Glutamatergic neuron (in vitro differentiated cells): ENCODE measurements at regions not wholly inside any gene's neighbourhood (a gene's known extent, or its start where the extent isn't known, plus 50 kb on each side); places are given as distances from the start of the nearest gene placed in this dataset.
A peak's percentile ranks its signal among the peaks of the same experiment; 100 is the strongest.

Experiments
- DNase-seq: peaks from one replicate; pipeline ENCODE4 v3.0.0; 2022
- H3K27ac Mint-ChIP-seq: one replicate; pipeline ENCODE4 v1.8.0; 2020; ENCODE audit warnings: mild to moderate bottlenecking, mixed read lengths, inconsistent platforms; ENCODE audit not compliant: unreplicated experiment
- H3K27me3 Mint-ChIP-seq: one replicate; pipeline ENCODE4 v1.8.0; 2020; ENCODE audit warnings: mild to moderate bottlenecking, moderate library complexity, mixed read lengths, inconsistent platforms; ENCODE audit not compliant: unreplicated experiment
- H3K36me3 Mint-ChIP-seq: one replicate; pipeline ENCODE4 v1.8.0; 2020; ENCODE audit warnings: mild to moderate bottlenecking, mixed read lengths, inconsistent platforms; ENCODE audit not compliant: unreplicated experiment
- H3K4me1 Mint-ChIP-seq: one replicate; pipeline ENCODE4 v1.8.0; 2020; ENCODE audit warnings: mild to moderate bottlenecking, low read depth, mixed read lengths, inconsistent platforms; ENCODE audit not compliant: unreplicated experiment
- H3K4me3 Mint-ChIP-seq: one replicate; pipeline ENCODE4 v1.8.0; 2020; ENCODE audit warnings: mild to moderate bottlenecking, mixed read lengths, inconsistent platforms; ENCODE audit not compliant: unreplicated experiment
- H3K9me3 Mint-ChIP-seq: one replicate; pipeline ENCODE4 v1.8.0; 2020; ENCODE audit warnings: mild to moderate bottlenecking, moderate library complexity, mixed read lengths, inconsistent platforms; ENCODE audit not compliant: unreplicated experiment
- TF ChIP-seq, protein P1 (sequence below): fragments of 200-600 bp; sonication (generic); IDR thresholded peaks from one replicate; pipeline ENCODE4 v1.5.0; 2021; ENCODE audit not compliant: partially characterized antibody, unreplicated experiment

- H3K27ac Mint-ChIP-seq: peak overlapping the region; percentile 34
- DNase-seq: no peak
- peaks cover 3% of the 10 kb centered on the region for H3K4me1 Mint-ChIP-seq
- TF ChIP-seq, protein P1, sequence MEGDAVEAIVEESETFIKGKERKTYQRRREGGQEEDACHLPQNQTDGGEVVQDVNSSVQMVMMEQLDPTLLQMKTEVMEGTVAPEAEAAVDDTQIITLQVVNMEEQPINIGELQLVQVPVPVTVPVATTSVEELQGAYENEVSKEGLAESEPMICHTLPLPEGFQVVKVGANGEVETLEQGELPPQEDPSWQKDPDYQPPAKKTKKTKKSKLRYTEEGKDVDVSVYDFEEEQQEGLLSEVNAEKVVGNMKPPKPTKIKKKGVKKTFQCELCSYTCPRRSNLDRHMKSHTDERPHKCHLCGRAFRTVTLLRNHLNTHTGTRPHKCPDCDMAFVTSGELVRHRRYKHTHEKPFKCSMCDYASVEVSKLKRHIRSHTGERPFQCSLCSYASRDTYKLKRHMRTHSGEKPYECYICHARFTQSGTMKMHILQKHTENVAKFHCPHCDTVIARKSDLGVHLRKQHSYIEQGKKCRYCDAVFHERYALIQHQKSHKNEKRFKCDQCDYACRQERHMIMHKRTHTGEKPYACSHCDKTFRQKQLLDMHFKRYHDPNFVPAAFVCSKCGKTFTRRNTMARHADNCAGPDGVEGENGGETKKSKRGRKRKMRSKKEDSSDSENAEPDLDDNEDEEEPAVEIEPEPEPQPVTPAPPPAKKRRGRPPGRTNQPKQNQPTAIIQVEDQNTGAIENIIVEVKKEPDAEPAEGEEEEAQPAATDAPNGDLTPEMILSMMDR: no peak
- peaks cover 9% of the 10 kb centered on the region for H3K9me3 Mint-ChIP-seq
- H3K36me3 Mint-ChIP-seq: no peaks in the 10 kb centered on the region
- H3K4me3 Mint-ChIP-seq: no peak overlapping the region
- H3K27me3 Mint-ChIP-seq: peaks cover 9% of the 10 kb centered on the region
These were observed 58.4 kb upstream of the EPS8L3 start for GRCh38 chr1:109821831-109822745.

- TF ChIP-seq, protein P1: no peak
- H3K4me3 Mint-ChIP-seq: no peak overlapping the region
- peaks cover 9% of the 10 kb centered on the region for H3K9me3 Mint-ChIP-seq
- peaks cover 5% of the 10 kb centered on the region for H3K36me3 Mint-ChIP-seq
- DNase-seq: no peak
- H3K27me3 Mint-ChIP-seq: peaks cover 9% of the 10 kb centered on the region
- H3K4me1 Mint-ChIP-seq: peaks cover 3% of the 10 kb centered on the region
- no peak overlapping the region for H3K27ac Mint-ChIP-seq
These were observed 57.5 kb upstream of the EPS8L3 start for GRCh38 chr1:109821221-109821669.

GRCh38 chr1:109819906-109820305, 56.2 kb upstream of the EPS8L3 start:
- Mint-ChIP-seq H3K4me1 (peaks cover 5% of the 10 kb centered on the region), H3K4me3 (no peak overlapping the region), H3K27me3 (peaks cover 9% of the 10 kb centered on the region), H3K27ac (no peak overlapping the region), H3K9me3 (peaks cover 9% of the 10 kb centered on the region), H3K36me3 (peaks cover 9% of the 10 kb centered on the region)
- no peak for DNase-seq
- TF ChIP-seq, protein P1: no peak

DNA sequence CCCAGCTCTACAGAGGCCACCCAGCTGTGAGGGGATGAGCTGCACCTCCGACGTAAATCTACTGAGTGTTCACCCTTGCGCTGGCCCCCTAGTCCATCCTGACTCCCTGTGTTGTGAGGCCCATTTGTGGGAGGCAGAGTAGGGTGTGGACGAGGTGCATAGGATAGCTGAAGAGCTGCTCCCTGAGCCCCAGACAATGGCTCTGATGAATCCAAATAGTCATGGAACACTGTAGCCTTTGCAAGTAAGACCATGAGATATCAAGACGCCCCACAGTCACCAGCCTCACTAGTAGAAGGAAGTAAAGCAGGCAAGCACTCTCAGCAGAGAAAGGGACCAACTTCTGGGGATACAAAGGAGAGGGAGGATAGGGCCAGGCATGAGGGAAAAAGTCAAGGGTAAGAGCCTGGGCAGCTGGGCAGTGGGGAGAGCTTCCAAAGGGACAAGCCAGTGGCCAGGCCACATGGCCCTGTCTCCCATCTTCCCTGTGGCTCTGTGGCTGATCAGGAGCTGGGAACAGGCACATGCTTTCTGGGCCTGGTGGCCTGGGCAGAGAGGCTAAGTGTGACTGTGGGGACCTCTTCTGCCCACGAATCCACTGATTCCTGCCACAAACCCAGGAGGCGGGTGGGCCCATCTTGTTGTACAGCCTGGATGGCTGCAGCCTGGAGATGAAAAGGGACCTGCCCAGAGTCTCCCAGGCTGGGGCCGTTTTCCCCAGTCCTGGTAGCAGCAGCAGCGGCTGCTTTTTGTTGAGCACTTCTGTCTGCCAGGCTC, 55.5 kb upstream of the EPS8L3 start:
- peaks cover 7% of the 10 kb centered on the region for H3K27me3 Mint-ChIP-seq
- TF ChIP-seq, protein P1: no peak
- no peak overlapping the region for H3K4me3 Mint-ChIP-seq
- peaks cover 9% of the 10 kb centered on the region for H3K4me1 Mint-ChIP-seq
- peaks cover 10% of the 10 kb centered on the region for H3K9me3 Mint-ChIP-seq
- no peak overlapping the region for H3K27ac Mint-ChIP-seq
- H3K36me3 Mint-ChIP-seq: peaks cover 9% of the 10 kb centered on the region
- no peak for DNase-seq
